ENCODE measurements at regions not wholly inside any gene's neighbourhood (a gene's known extent, or its start where the extent isn't known, plus 50 kb on each side); places are given as distances from the start of the nearest gene placed in this dataset.

DNA sequence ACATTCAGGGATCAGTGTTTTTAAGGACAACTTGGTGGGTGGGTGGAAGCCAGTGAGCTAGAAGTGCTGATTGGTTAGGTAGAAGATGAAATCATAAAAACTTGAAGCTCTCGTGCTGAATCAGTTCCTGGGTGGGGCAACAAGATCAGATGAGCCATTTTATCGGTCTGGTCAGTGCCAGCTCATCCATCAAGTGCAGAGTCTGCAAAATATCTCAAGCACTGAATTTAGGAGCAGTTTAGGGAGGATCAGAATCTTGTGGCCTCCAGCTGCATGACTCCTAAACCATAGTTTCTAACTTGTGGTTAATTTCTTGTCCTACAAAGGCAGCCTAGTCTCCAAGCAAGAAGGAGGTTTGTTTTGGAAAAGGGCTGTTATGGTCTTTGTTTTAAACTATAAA, 166.4 kb downstream of the FAM170A start:
- TF ChIP-seq CTCF (IDR thresholded peaks at IDR 0.05) (no peak), POLR2A (IDR thresholded peaks at IDR 0.05) (no peak), POLR2AphosphoS5 (IDR thresholded peaks at IDR 0.05) (no peak), EP300 (IDR thresholded peaks at IDR 0.05) (no peak)

All from sigmoid colon (tissue), 4 donors.